IPS-20b (cell line): ENCODE measurements at regions not wholly inside any gene's neighbourhood (a gene's known extent, or its start where the extent isn't known, plus 50 kb on each side); places are given as distances from the start of the nearest gene placed in this dataset.

Experiments
- H3K27ac ChIP-seq: one replicate; pipeline ENCODE4 v1.5.1; 2013; ENCODE audit warnings: low read length
- H3K27me3 ChIP-seq: 2 replicates; pipeline ENCODE4 v1.6.1; 2013; ENCODE audit warnings: mild to moderate bottlenecking, low read length, inconsistent platforms; ENCODE audit not compliant: insufficient read depth
- H3K36me3 ChIP-seq: 2 replicates; pipeline ENCODE4 v1.6.1; 2013; ENCODE audit warnings: low read depth, mild to moderate bottlenecking, inconsistent platforms, low read length, moderate library complexity; ENCODE audit not compliant: insufficient read depth
- H3K4me1 ChIP-seq: 2 replicates; pipeline ENCODE4 v1.6.1; 2013; ENCODE audit warnings: mild to moderate bottlenecking, control low read depth, inconsistent platforms, low read length, moderate library complexity; ENCODE audit not compliant: insufficient read depth
- H3K4me3 ChIP-seq: 2 replicates; pipeline ENCODE4 v1.5.1; 2013; ENCODE audit warnings: mild to moderate bottlenecking, low read length, inconsistent platforms
- H3K9ac ChIP-seq: 2 replicates; pipeline ENCODE4 v1.6.1; 2013; ENCODE audit warnings: low read depth, mild to moderate bottlenecking, inconsistent platforms, low read length, moderate library complexity
- H3K9me3 ChIP-seq: 2 replicates; pipeline ENCODE4 v1.6.1; 2013; ENCODE audit warnings: mild to moderate bottlenecking, low read depth, low read length, inconsistent platforms; ENCODE audit not compliant: insufficient read depth

- Histone ChIP-seq H3K27ac (no peak overlapping the region), H3K36me3 (no peaks in the 10 kb centered on the region), H3K9me3 (peaks cover 5% of the 10 kb centered on the region), H3K4me3 (no peak overlapping the region), H3K4me1 (peaks cover 16% of the 10 kb centered on the region; the same call in 1 of the 2 replicates), H3K9ac (no peak overlapping the region), H3K27me3 (no peaks in the 10 kb centered on the region)
Measured at GRCh38 chr9:135214054-135214640, 126.7 kb downstream of the OLFM1 start.

- H3K9me3 ChIP-seq: peaks cover 5% of the 10 kb centered on the region
- peaks cover 16% of the 10 kb centered on the region; the same call in 1 of the 2 replicates for H3K4me1 ChIP-seq
- H3K27me3 ChIP-seq: no peaks in the 10 kb centered on the region
- H3K4me3 ChIP-seq: no peak overlapping the region
- H3K36me3 ChIP-seq: no peaks in the 10 kb centered on the region
- H3K9ac ChIP-seq: no peak overlapping the region
- no peak overlapping the region for H3K27ac ChIP-seq
Measured at GRCh38 chr9:135214706-135215105, 127.2 kb downstream of the OLFM1 start.

- H3K36me3 ChIP-seq: no peaks in the 10 kb centered on the region
- no peak overlapping the region for H3K4me3 ChIP-seq
- H3K27ac ChIP-seq: no peak overlapping the region
- no peak overlapping the region for H3K9ac ChIP-seq
- peaks cover 3% of the 10 kb centered on the region; the same call in 1 of the 2 replicates for H3K9me3 ChIP-seq
- H3K27me3 ChIP-seq: no peaks in the 10 kb centered on the region
- H3K4me1 ChIP-seq: peaks cover 16% of the 10 kb centered on the region; the same call in 1 of the 2 replicates
Measured at GRCh38 chr9:135215571-135216161, 128.2 kb downstream of the OLFM1 start.

GRCh38 chr9:135216236-135216635 lies 128.8 kb downstream of the OLFM1 start:
- Histone ChIP-seq H3K4me3 (no peak overlapping the region), H3K9ac (no peak overlapping the region), H3K27me3 (no peaks in the 10 kb centered on the region)

GRCh38 chr9:135216791-135217441 lies 129.4 kb downstream of the OLFM1 start:
- Histone ChIP-seq H3K27me3 (no peaks in the 10 kb centered on the region), H3K4me3 (no peak overlapping the region), H3K9ac (no peak overlapping the region; the same call in 1 of the 2 replicates), H3K9me3 (no peaks in the 10 kb centered on the region), H3K4me1 (peaks cover 16% of the 10 kb centered on the region; the same call in 1 of the 2 replicates), H3K27ac (no peak overlapping the region), H3K36me3 (no peaks in the 10 kb centered on the region)

More at GRCh38 chr9:135216236-135216635, 128.8 kb downstream of the OLFM1 start:
- Histone ChIP-seq H3K27ac (no peak overlapping the region), H3K4me1 (peaks cover 16% of the 10 kb centered on the region; the same call in 1 of the 2 replicates), H3K9me3 (no peaks in the 10 kb centered on the region), H3K36me3 (no peaks in the 10 kb centered on the region)

- Histone ChIP-seq H3K27me3 (no peaks in the 10 kb centered on the region), H3K27ac (peak overlapping the region; percentile 48), H3K36me3 (no peaks in the 10 kb centered on the region), H3K9ac (no peak overlapping the region; the same call in 1 of the 2 replicates), H3K4me1 (peaks cover 18% of the 10 kb centered on the region; the same call in 1 of the 2 replicates), H3K9me3 (no peaks in the 10 kb centered on the region), H3K4me3 (no peak overlapping the region)
Measured at GRCh38 chr9:135217836-135218235, 130.4 kb downstream of the OLFM1 start.

GRCh38 chr9:135218331-135219225 lies 131.1 kb downstream of the OLFM1 start:
- H3K27me3 ChIP-seq: no peaks in the 10 kb centered on the region

GRCh38 chr9:135219676-135220600 lies 132.5 kb downstream of the OLFM1 start:
- Histone ChIP-seq H3K27ac (no peak overlapping the region), H3K36me3 (no peaks in the 10 kb centered on the region), H3K4me1 (peaks cover 22% of the 10 kb centered on the region; the same call in 1 of the 2 replicates), H3K9me3 (no peaks in the 10 kb centered on the region), H3K27me3 (no peaks in the 10 kb centered on the region), H3K4me3 (no peak overlapping the region), H3K9ac (no peak overlapping the region)

More at GRCh38 chr9:135218331-135219225, 131.1 kb downstream of the OLFM1 start:
- Histone ChIP-seq H3K4me1 (peaks cover 22% of the 10 kb centered on the region; the same call in 1 of the 2 replicates), H3K27ac (peak overlapping the region; percentile 48), H3K36me3 (no peaks in the 10 kb centered on the region), H3K9ac (peak overlapping the region; percentile 61; the same call in 1 of the 2 replicates), H3K9me3 (no peaks in the 10 kb centered on the region), H3K4me3 (peak overlapping the region; percentile 39; the same call in 1 of the 2 replicates)

- Histone ChIP-seq H3K9ac (no peak overlapping the region), H3K4me3 (no peak overlapping the region), H3K27me3 (no peaks in the 10 kb centered on the region), H3K27ac (no peak overlapping the region), H3K4me1 (peaks cover 22% of the 10 kb centered on the region; the same call in 1 of the 2 replicates), H3K9me3 (no peaks in the 10 kb centered on the region), H3K36me3 (no peaks in the 10 kb centered on the region)
Measured at GRCh38 chr9:135220601-135221575, 133.4 kb downstream of the OLFM1 start.

- no peak overlapping the region for H3K9ac ChIP-seq
Measured at GRCh38 chr9:135221576-135221950, 134.1 kb downstream of the OLFM1 start.

More at GRCh38 chr9:135221576-135221950, 134.1 kb downstream of the OLFM1 start:
- no peaks in the 10 kb centered on the region for H3K9me3 ChIP-seq
- no peaks in the 10 kb centered on the region for H3K27me3 ChIP-seq
- peaks cover 22% of the 10 kb centered on the region; the same call in 1 of the 2 replicates for H3K4me1 ChIP-seq
- no peaks in the 10 kb centered on the region for H3K36me3 ChIP-seq
- H3K4me3 ChIP-seq: no peak overlapping the region
- H3K27ac ChIP-seq: no peak overlapping the region
